CD4-positive, alpha-beta T cell treated with Interleukin-10 for 1 hour (primary cell): ENCODE measurements at regions not wholly inside any gene's neighbourhood (a gene's known extent, or its start where the extent isn't known, plus 50 kb on each side); places are given as distances from the start of the nearest gene placed in this dataset.
"Not testable (repeated sequence)": the region's sequence is repeated elsewhere in the genome, so short reads cannot be mapped to it uniquely, and the experiment has no call there.

ENCODE experiments used
- DNase-seq: peaks from one replicate; pipeline ENCODE4 v3.0.0-alpha.2; 2020

- no peak for DNase-seq
Measured at GRCh38 chr2:215861607-215862350, 151.6 kb downstream of the MREG start.

DNA sequence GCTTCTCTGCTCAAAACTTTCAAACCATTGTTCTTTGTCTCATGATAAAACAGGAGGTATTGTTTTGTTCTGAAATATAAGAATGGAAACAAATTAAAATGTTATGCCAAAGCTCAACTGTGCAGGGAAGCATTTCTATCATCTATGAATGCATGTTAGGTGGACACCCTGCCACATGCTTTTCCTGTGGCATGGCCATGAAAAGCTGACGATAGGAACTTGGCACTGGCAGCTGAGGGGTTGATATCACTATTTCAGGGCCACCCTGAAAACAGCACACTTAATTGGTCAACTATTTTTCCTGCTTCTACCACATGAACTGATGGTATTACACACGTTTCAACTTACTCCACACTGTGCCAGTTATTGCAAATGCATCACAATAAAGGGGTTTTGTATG, 157.3 kb downstream of the MREG start:
- DNase-seq: no peak

GRCh38 chr2:215855308-215855707, 158.0 kb downstream of the MREG start:
- not testable (repeated sequence) for DNase-seq

- DNase-seq: no peak
Measured at GRCh38 chr2:215854008-215854407, 159.3 kb downstream of the MREG start.

DNA sequence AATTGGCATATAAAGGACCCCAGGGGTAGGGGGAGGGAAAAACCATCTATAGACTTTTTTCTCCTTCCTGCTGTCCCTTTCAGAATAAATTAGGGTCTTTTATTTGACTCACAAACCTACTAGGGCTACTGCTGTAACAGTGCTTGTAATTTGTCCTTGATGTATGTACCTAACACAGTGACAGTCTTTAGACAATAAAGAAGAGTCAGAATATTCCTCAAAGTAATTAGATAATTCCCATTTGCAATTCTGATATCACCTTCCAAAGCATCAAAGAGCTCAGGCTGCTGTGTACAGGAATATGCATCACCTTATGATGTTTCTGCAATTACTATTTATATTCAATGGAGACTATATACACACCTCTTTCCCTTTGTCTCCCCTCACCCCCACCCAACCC, 161.7 kb downstream of the MREG start:
- no peak for DNase-seq

- DNase-seq: no peak
Measured at GRCh38 chr2:215851082-215851481, 162.3 kb downstream of the MREG start.

- no peak for DNase-seq
Measured at GRCh38 chr2:215850380-215850779, 163.0 kb downstream of the MREG start.

DNA sequence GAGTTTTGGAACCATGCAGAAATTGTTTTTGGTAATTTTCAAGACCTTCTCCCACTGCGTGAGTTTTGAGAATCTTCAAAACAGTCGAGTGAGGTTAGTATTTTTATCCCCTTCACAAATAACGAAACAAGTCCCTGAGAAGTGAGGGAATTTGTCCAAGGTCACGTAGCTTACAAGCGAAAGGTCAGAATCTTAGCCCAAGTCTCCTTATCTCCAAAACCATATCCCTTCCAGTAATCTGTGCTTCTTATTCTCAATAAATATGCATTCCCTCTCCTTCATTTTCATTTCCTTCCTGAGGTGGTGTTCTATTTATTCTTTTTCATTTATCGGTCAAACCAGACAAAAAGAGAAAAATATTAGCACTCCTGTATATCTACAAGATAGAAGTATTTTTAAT, 163.6 kb downstream of the MREG start:
- DNase-seq: no peak

DNA sequence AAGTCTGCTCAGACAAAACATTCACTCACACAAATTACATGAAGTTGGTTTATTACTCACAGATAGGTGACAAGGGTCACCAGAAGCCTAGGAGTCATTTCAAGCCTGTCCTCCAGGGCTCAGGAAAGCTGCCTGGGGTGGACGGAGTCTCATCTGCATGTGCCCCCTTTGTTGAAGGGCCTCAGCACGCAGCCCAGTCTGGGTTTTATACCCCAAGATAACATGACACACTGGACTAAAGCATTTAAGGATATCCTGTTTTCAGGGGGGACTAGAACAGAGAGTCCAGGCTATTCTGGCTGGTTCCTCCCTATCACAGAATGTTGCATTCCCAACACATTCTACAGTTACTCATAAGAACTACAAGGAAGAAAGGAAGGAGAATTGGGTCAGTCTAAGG, 164.7 kb downstream of the MREG start:
- DNase-seq: no peak

DNA sequence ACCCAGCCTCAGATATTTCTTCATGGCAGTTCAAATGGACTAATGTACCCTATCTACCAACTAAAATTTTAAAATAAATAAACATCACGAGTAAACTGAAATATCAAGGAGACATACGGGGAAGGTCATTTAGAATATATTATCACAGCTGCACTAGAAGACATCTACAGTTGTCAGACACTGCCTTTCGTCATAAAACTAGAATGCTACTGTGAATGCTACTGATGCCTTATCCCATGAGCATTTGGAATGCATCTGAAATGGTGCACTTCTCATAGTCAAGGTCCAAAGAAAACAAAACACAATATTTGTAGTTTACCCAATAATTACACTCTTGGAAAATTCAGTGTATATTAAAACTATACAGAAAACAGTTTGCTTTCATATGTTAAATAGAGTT, 165.2 kb downstream of the MREG start:
- no peak for DNase-seq

GRCh38 chr2:215847718-215848117, 165.6 kb downstream of the MREG start:
- DNase-seq: no peak

DNA sequence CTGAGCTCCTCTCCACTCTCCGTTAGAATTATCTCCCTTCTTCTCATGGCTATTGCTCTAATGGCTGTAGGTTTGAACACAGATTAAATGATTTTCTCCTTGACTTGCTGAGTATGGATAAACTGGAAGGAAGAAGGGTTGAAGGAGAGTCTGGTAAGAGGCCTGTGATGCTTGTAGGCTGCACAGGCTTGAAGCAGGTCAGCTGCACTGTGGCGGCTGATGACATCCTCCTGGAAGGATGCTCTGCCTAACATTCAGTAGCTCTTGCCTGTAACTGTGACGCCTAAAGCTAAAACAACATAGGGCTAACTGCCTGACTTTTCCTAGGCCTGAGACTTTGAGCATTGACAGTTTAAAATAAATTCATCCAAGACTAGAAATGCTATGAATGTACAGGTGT, 166.3 kb downstream of the MREG start:
- no peak for DNase-seq

DNA sequence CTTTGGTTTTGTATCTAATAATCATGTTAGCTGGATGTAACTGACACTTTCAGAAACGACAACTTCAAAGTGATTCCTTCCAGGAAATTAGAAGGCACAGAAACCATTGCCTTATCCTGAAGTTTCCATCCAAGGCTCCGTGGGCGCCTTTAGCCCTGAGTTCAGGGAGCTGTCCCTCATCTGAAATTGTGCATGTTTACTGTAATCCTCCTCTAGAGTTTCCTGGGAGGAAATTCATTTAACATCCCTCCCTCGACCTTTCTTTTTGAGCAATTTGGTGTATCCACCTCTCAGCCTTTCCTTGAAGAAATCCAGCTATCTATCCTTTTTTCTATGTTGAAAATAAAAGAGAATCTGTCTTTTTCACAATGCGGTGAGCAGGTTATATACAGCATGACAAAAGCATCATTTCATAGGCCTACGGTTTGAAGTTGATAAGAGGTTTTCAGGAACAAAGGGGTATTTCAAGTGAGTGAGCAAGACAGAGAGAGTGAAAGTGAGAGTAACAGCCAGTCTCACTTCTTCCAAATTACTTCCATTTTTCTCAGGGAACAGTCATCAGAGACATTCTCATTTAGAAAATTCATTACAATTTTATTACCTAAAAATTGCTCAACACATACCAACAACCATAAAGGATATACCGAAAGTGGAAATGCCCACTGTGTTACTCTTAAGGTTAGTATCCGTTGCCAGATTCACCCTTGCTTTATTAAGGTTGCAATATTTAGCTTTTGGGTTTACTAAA, 167.3 kb downstream of the MREG start:
- no peak for DNase-seq

- no peak for DNase-seq
Measured at GRCh38 chr2:215843579-215843978, 169.8 kb downstream of the MREG start.

DNA sequence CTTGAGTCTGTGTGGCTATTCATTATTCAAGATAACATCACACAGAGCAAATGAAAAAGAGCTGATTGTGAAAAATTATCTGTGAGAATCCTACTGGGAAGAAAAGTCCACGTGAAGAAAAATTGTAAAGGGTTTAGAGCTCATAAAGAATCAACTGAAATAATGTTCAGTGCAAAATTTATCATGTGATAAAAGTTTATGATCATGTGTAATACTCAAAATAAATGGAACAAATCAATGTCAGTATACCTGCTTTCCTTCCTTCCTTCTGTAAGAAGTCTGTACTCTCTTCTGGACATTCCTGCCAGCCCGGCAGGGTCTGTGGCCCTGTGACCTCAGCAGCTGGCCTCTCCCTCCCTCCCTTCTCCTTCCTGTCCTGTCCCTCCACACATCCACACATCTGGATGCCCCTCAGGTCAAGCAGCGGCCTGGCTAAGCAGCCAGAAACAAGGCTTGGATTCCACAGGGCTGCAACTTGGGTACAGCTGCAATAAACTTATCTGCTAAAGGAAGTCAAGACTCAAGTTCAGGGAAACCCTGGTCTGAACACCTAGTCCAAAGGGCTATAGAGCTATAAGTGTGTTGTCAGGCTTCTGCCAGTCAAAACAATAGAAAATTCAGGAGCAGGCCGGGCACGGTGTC, 172.1 kb downstream of the MREG start:
- no peak for DNase-seq

DNA sequence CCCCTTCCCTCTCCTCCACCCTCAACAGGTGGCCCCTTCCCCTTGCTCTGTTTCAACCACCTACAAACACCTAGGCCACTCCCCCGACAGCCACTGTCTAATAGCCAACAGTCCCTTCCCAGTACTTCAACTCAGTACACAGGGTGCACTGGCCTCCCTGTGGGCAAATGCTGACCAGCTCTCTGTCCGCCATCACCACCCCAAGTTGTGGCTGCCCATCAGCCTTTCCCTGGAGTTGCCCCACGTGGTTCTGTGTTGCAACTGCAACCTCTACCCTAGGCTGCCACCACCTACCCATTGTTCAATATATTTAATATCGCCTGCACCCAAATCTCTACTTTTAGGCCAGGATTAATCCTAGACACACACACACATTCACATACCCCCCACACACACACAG, 173.5 kb downstream of the MREG start:
- DNase-seq: no peak

- DNase-seq: no peak
Measured at GRCh38 chr2:215839309-215839708, 174.0 kb downstream of the MREG start.

DNA sequence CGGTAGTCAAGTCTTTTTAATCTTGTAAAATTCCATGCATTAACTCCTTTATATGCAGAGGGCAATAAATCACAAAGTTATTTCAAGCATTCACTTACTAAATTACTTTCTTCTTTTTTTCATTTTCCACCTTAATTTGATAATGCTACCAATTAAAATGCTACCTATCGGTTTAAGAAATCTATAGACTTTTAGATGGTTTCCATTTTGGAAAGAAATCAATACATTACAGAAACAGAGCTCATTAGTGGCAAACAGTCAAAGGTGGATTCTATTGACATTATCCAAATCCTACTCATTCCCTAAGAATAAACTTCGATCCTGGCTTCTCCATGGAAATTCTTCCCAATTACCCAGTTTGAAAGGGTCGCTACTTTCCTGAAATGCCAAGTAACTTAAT, 176.5 kb downstream of the MREG start:
- DNase-seq: no peak

DNA sequence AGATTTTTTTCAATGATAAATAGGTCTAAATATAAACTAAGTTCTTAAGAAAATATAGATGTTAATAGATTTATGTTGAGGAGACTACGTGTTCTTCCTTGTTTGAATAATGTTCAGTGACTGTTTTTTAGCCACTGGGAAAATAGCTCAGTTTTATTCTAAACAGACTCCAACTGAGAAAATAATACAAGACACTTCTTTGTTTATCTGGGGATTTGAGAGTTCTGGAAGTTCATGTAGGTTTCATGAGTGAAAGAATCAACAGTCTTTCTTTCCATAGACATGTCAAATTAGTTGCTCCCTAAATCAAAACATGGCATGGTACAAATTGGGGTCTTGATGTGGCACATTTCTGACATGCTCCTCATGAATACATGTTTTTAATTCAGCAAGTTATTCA, 177.7 kb downstream of the MREG start:
- DNase-seq: no peak

GRCh38 chr2:215835231-215835630, 178.1 kb downstream of the MREG start:
- no peak for DNase-seq

DNA sequence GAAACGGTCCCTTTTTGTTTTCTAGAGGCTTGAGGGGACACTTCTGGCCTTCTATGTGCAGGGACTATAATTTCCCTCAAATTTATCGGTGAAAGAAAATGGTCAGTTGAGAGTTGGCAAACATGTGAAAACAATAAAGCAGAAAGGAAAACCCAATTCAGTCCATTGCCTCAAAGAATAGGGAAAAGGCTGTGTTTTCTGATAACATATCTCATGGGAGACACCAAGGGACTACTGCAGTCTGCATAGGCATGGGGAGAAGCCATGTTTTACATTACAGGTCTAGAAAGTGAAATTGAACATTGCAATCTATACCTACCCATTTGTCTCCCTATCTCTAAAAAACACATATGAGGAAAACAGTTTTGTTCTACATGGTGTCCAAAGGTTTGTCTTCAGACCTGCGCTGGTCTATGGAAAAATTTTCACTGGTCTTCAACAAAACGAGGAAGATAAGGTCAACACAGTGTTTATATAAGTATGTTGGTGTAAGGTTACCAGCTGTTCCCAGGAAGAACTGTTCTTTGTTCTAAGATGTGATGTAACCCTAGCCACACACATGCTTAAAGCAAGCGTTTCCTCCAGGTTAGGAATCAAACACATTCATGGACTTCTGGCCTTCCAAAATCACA, 179.7 kb downstream of the MREG start:
- no peak for DNase-seq

DNA sequence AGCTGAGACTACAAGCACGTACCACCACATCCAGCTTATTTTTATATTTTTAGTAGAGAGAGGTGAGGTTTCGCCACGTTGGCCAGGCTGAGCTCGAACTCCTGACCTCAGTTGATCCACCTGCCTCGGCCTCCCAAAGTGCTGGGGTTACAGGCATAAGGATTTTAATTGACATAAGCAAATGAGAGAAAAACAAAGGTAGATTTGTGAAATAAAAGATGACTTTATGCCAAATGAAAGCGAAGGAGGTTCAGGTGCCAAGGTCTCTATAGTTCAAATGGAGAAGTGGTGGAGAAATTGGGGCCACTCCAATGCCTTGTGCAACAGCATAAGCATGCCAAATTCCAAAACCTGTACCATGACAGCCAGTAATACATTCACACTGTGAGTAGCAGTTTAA, 180.6 kb downstream of the MREG start:
- DNase-seq: no peak

GRCh38 chr2:215831296-215831913, 181.9 kb downstream of the MREG start:
- no peak for DNase-seq
